Mesendoderm (in vitro differentiated cells): ENCODE measurements at regions not wholly inside any gene's neighbourhood (a gene's known extent, or its start where the extent isn't known, plus 50 kb on each side); places are given as distances from the start of the nearest gene placed in this dataset.

Source experiments
- DNase-seq: peaks from one replicate; pipeline ENCODE4 v3.0.0; 2013
- H2AK5ac ChIP-seq: 2 replicates; pipeline ENCODE4 v1.6.1; 2013; ENCODE audit warnings: low read length, inconsistent platforms
- H2BK120ac ChIP-seq: 2 replicates; pipeline ENCODE4 v1.6.1; 2013; ENCODE audit warnings: low read depth, mild to moderate bottlenecking, low read length, moderate library complexity, mixed read lengths
- H2BK15ac ChIP-seq: replicated peaks from 2 replicates; pipeline ENCODE4 v1.6.1; 2013; ENCODE audit warnings: low read depth, mild to moderate bottlenecking, moderate library complexity
- H2BK5ac ChIP-seq: 2 replicates; pipeline ENCODE4 v1.6.1; 2013; ENCODE audit warnings: low read length, inconsistent platforms
- H3K18ac ChIP-seq: 2 replicates; pipeline ENCODE4 v1.6.1; 2013; ENCODE audit warnings: mild to moderate bottlenecking, low read length, mixed read lengths
- H3K23ac ChIP-seq: one replicate; pipeline ENCODE4 v1.6.1; 2013; ENCODE audit warnings: low read length
- H3K27ac ChIP-seq: 2 replicates; pipeline ENCODE4 v1.5.1; 2013; ENCODE audit warnings: low read depth, mild to moderate bottlenecking, inconsistent platforms, low read length, moderate library complexity
- H3K27me3 ChIP-seq: 2 replicates; pipeline ENCODE4 v1.6.1; 2013; ENCODE audit warnings: low read length, control low read depth, mild to moderate bottlenecking, inconsistent platforms; ENCODE audit not compliant: insufficient read depth, poor library complexity
- H3K36me3 ChIP-seq: 2 replicates; pipeline ENCODE4 v1.6.1; 2013; ENCODE audit warnings: low read length, inconsistent platforms; ENCODE audit not compliant: control insufficient read depth, insufficient read depth
- H3K4ac ChIP-seq: one replicate; pipeline ENCODE4 v1.6.1; 2013; ENCODE audit warnings: low read depth, mild to moderate bottlenecking, low read length, moderate library complexity
- H3K4me1 ChIP-seq: 2 replicates; pipeline ENCODE4 v1.6.1; 2013; ENCODE audit warnings: low read depth, low read length, inconsistent platforms; ENCODE audit not compliant: control insufficient read depth
- H3K4me2 ChIP-seq: 2 replicates; pipeline ENCODE4 v1.6.1; 2013; ENCODE audit warnings: low read length
- H3K4me3 ChIP-seq: 2 replicates; pipeline ENCODE4 v1.5.1; 2013; ENCODE audit warnings: mild to moderate bottlenecking, low read length
- H3K56ac ChIP-seq: one replicate; pipeline ENCODE4 v1.6.1; 2013; ENCODE audit warnings: low read length
- H3K79me1 ChIP-seq: 2 replicates; pipeline ENCODE4 v1.6.1; 2013; ENCODE audit warnings: low read length, inconsistent platforms
- H3K79me2 ChIP-seq: 2 replicates; pipeline ENCODE4 v1.6.1; 2013; ENCODE audit warnings: mild to moderate bottlenecking, low read length; ENCODE audit not compliant: control insufficient read depth, insufficient read depth
- H3K9ac ChIP-seq: 2 replicates; pipeline ENCODE4 v1.6.1; 2013; ENCODE audit warnings: low read length, inconsistent platforms
- H4K5ac ChIP-seq: one replicate; pipeline ENCODE4 v1.6.1; 2013; ENCODE audit warnings: low read length
- H4K8ac ChIP-seq: one replicate; pipeline ENCODE4 v1.6.1; 2013; ENCODE audit warnings: low read depth, mild to moderate bottlenecking, control low read depth, low read length, moderate library complexity
- WGBS: extraction: QIAGEN DNeasy Blood & Tissue Kit; methylation state at CpG from one replicate; pipeline ENCODE4 v1.1.7; 2013; ENCODE audit warnings: low lambda C conversion rate, missing lambda C conversion rate; ENCODE audit not compliant: insufficient coverage; ENCODE audit errors: extremely low coverage; 5-methylcytosine and 5-hydroxymethylcytosine counted together

DNA sequence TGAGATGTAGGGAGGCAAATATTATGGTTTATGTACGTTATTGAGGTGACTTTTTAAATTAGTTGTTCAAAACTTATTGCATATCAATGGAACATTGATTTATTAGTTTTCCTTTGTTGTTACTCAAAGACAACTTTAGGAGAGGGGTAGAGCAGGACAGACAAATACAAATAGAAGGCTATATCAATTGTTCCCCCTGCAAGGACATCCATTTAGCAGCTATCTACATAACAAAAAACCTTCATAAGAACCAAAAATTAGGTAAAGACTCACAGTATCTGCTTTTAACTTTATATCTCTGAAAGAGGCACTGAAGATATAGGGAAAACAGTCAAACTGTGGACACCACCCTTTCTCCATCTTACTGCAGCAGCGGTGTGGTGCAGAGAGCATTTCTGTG lies 958.8 kb downstream of the DIPK2A start:
- no peak overlapping the region for H2BK15ac ChIP-seq
- H3K4me2 ChIP-seq, result no peak overlapping the region
- no peaks in the 10 kb centered on the region for H3K79me2 ChIP-seq
- no peak overlapping the region for H2BK120ac ChIP-seq
- no peak for DNase-seq
- no peak overlapping the region for H3K4me3 ChIP-seq
- no peaks in the 10 kb centered on the region for H3K4me1 ChIP-seq
- no peak overlapping the region for H3K23ac ChIP-seq
- H3K9ac ChIP-seq, result no peak overlapping the region
- no CpG with 5 or more reads among the region's 2 CpGs for WGBS
- H3K18ac ChIP-seq, result no peak overlapping the region
- no peak overlapping the region for H4K5ac ChIP-seq
- no peaks in the 10 kb centered on the region for H3K79me1 ChIP-seq
- no peak overlapping the region for H2AK5ac ChIP-seq
- no peaks in the 10 kb centered on the region for H3K27me3 ChIP-seq
- H3K36me3 ChIP-seq, result no peaks in the 10 kb centered on the region
- H3K4ac ChIP-seq, result no peak overlapping the region
- H3K56ac ChIP-seq, result no peak overlapping the region
- H3K27ac ChIP-seq, result no peak overlapping the region
- H4K8ac ChIP-seq, result no peak overlapping the region
- no peak overlapping the region for H2BK5ac ChIP-seq

DNA sequence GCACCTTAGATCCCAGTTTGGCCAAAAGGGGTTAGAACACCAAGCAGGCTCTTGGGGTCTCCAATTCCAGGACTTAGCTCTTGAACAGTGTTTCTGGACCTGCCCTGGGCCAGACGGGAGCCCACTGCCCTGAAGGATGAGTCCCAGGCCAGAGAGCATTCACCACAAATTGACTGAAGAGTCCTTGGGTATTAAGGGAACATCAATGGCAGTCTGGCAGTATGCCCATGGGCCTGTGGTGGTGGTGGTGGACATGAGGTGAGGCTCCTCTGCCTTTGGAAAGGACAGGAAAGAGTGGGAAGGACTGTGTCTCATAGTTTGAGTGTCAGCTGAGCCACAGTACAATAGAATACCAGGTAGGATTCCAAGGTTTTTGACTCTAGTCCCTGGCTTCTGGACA lies 960.0 kb downstream of the DIPK2A start:
- Histone ChIP-seq H2BK120ac (no peak overlapping the region), H3K18ac (no peak overlapping the region), H3K56ac (no peak overlapping the region), H3K79me1 (no peaks in the 10 kb centered on the region), H3K9ac (no peak overlapping the region), H4K8ac (no peak overlapping the region), H3K23ac (no peak overlapping the region), H3K4me2 (no peak overlapping the region), H3K36me3 (no peaks in the 10 kb centered on the region), H3K4ac (no peak overlapping the region), H3K79me2 (no peaks in the 10 kb centered on the region), H2BK15ac (no peak overlapping the region), H3K27me3 (no peaks in the 10 kb centered on the region), H3K27ac (no peak overlapping the region), H2BK5ac (no peak overlapping the region), H2AK5ac (no peak overlapping the region), H3K4me3 (no peak overlapping the region), H4K5ac (no peak overlapping the region), H3K4me1 (no peaks in the 10 kb centered on the region)
- no CpG with 5 or more reads among the region's 1 CpG for WGBS
- DNase-seq, result no peak

DNA sequence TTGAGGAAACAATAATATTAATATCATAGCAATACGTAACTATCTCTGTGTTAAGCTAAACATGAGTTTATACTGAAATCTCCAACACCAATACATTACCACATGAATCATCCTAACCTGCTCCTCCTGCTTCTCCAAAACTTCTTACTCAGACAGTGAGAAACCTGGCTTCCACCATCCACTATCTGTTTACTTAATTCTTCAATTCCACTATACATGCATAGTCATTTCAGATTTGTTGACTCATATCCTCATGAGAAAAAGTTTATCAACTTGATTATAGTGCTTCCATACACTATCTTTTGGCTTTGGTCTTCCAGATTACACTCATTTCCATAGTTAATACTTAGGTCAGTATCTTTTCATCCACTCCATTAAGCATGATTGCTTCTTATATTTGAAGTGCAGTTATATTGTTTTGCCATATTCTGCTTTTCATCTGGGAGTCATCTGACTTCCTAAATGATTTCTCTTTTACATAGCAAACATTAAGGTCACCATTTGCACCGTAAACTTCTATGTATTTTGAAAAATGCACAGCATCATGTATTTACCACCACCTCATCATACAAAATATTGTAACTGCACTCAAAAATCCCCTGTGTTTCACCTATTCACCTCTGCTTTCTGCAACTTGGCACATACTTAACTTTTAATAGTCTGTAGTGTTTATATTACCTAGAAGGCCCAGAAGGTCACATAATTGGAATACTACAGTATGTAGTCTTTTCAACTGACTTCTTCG lies 970.6 kb downstream of the DIPK2A start:
- no peak overlapping the region for H3K4me3 ChIP-seq
- H3K56ac ChIP-seq, result no peak overlapping the region
- no peak overlapping the region for H3K4me2 ChIP-seq
- no peak overlapping the region for H3K23ac ChIP-seq
- H3K9ac ChIP-seq, result no peak overlapping the region
- H3K79me2 ChIP-seq, result no peaks in the 10 kb centered on the region
- no peak overlapping the region for H2BK120ac ChIP-seq
- H4K5ac ChIP-seq, result no peak overlapping the region
- H3K27ac ChIP-seq, result no peak overlapping the region
- H3K79me1 ChIP-seq, result no peaks in the 10 kb centered on the region
- DNase-seq, result no peak
- H3K4ac ChIP-seq, result no peak overlapping the region
- no peak overlapping the region for H2AK5ac ChIP-seq
- no peaks in the 10 kb centered on the region for H3K4me1 ChIP-seq
- no peaks in the 10 kb centered on the region for H3K36me3 ChIP-seq
- WGBS, result no CpG with 5 or more reads among the region's 3 CpGs
- no peak overlapping the region for H3K18ac ChIP-seq
- H2BK5ac ChIP-seq, result no peak overlapping the region
- H2BK15ac ChIP-seq, result no peak overlapping the region
- H4K8ac ChIP-seq, result no peak overlapping the region
- no peaks in the 10 kb centered on the region for H3K27me3 ChIP-seq

DNA sequence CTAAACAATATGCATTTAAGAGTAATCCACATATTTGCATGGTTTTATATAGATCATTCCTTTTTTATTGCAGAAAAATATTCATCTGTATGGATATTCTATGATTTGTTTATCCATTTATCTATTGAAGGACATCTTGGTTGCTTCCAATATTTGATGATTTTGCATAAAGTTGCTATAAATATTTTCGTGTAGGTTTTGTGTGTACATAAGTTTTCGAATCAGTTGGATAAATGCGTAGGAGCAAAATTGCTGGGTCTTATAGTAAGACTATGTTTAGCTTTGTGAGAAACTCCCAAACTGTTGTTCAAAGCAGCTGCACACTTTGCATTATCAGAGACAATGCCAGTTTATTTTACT lies 971.2 kb downstream of the DIPK2A start:
- no peaks in the 10 kb centered on the region for H3K36me3 ChIP-seq
- no peak overlapping the region for H3K4me2 ChIP-seq
- no peaks in the 10 kb centered on the region for H3K79me1 ChIP-seq
- H3K27me3 ChIP-seq, result no peaks in the 10 kb centered on the region
- H3K27ac ChIP-seq, result no peak overlapping the region
- H3K18ac ChIP-seq, result no peak overlapping the region
- no peak overlapping the region for H2BK120ac ChIP-seq
- H4K8ac ChIP-seq, result no peak overlapping the region
- 100% methylated on average over 3 of the region's 3 CpGs for WGBS
- H2BK5ac ChIP-seq, result no peak overlapping the region
- H3K79me2 ChIP-seq, result no peaks in the 10 kb centered on the region
- no peak overlapping the region for H4K5ac ChIP-seq
- no peak overlapping the region for H3K9ac ChIP-seq
- DNase-seq, result no peak
- no peak overlapping the region for H3K4me3 ChIP-seq
- no peak overlapping the region for H3K23ac ChIP-seq
- H2BK15ac ChIP-seq, result no peak overlapping the region
- H2AK5ac ChIP-seq, result no peak overlapping the region
- H3K4ac ChIP-seq, result no peak overlapping the region
- H3K56ac ChIP-seq, result no peak overlapping the region
- H3K4me1 ChIP-seq, result no peaks in the 10 kb centered on the region

DNA sequence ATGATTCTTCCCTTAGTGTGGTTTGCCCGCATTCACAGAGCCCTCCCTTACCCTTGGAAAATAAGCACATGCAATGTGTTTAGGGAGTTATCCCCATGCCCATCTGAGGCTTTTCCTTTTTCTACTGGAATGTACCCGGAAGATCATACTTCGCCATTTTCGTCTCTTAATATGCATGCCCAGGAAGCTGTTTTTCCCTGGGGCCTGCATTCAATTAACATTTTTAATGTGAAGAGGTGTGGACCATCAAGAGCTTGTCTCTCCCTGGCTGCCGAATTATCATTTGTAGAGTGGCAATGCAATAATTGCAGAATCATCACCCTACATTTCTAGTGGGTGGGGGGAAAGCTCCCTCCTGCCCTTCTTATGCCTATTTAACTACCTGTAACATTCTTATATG lies 976.3 kb downstream of the DIPK2A start:
- Histone ChIP-seq H4K5ac (no peak overlapping the region), H2BK120ac (no peak overlapping the region), H3K27ac (no peak overlapping the region), H3K79me2 (no peaks in the 10 kb centered on the region), H3K9ac (no peak overlapping the region), H3K56ac (no peak overlapping the region), H3K4ac (no peak overlapping the region), H3K79me1 (no peaks in the 10 kb centered on the region), H3K4me1 (no peaks in the 10 kb centered on the region), H3K27me3 (no peaks in the 10 kb centered on the region), H3K36me3 (no peaks in the 10 kb centered on the region), H3K18ac (no peak overlapping the region), H3K4me3 (no peak overlapping the region), H3K23ac (no peak overlapping the region), H2BK5ac (no peak overlapping the region), H2BK15ac (no peak overlapping the region), H4K8ac (no peak overlapping the region), H2AK5ac (no peak overlapping the region), H3K4me2 (no peak overlapping the region)
- no peak for DNase-seq
- WGBS, result no CpG with 5 or more reads among the region's 5 CpGs

DNA sequence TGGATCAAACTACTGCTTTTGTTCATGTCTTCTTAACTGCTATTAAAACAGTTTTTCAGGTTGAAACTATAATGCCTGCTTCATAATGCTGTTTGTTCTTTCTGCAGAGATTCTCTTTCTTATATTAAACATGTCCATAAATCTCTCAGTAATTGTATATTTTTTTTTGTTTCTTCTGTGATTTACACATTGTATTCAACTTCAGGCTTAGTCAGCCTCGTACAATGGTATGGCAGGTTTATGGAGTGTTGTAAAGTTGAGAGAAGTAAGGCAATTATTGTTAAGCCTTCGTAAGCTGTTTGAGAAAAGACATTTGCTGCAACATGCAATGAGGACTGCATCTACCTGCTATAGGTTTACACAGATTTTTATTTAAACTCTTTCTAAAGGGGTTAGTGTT lies 977.1 kb downstream of the DIPK2A start:
- no peak overlapping the region for H3K4ac ChIP-seq
- no peak overlapping the region for H3K56ac ChIP-seq
- no peak overlapping the region for H2BK15ac ChIP-seq
- H3K9ac ChIP-seq, result no peak overlapping the region
- H3K36me3 ChIP-seq, result no peaks in the 10 kb centered on the region
- no peak overlapping the region for H4K5ac ChIP-seq
- H3K79me2 ChIP-seq, result no peaks in the 10 kb centered on the region
- H2BK120ac ChIP-seq, result no peak overlapping the region
- no peak overlapping the region for H3K27ac ChIP-seq
- H2BK5ac ChIP-seq, result no peak overlapping the region
- no peak overlapping the region for H3K4me3 ChIP-seq
- no peak for DNase-seq
- H2AK5ac ChIP-seq, result no peak overlapping the region
- no peak overlapping the region for H3K23ac ChIP-seq
- H3K4me1 ChIP-seq, result no peaks in the 10 kb centered on the region
- no peaks in the 10 kb centered on the region for H3K79me1 ChIP-seq
- WGBS, result no CpG with 5 or more reads among the region's 2 CpGs
- no peak overlapping the region for H3K18ac ChIP-seq
- H3K27me3 ChIP-seq, result no peaks in the 10 kb centered on the region
- H4K8ac ChIP-seq, result no peak overlapping the region
- no peak overlapping the region for H3K4me2 ChIP-seq
